NCI-H2081 treated with DMSO at 0.1 percent for 48 hours (cell line): ENCODE measurements at regions not wholly inside any gene's neighbourhood (a gene's known extent, or its start where the extent isn't known, plus 50 kb on each side); places are given as distances from the start of the nearest gene placed in this dataset.
"Not testable (repeated sequence)": the region's sequence is repeated elsewhere in the genome, so short reads cannot be mapped to it uniquely, and the experiment has no call there.

Source experiments
- DNase-seq: peaks from one replicate; lab custom pipeline; 2025; lab: John Stamatoyannopoulos, UW

DNA sequence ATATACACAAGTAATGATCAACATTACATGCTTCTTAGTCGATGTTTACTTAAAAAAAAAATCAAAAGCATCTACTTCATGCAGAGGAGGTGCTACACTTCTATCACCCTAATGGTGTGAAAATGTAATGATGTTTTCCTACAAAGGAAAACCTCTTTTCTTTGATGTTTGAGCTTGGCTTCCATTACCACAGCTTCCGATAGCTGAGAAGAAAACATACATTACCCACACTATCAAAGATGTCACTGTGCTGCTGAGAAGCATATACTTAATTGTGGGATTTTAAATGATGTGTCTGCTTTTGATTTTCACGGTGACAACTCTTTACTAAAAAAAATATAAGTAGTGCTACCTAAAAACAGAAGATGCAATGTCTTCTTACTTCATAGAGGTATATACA lies 200.2 kb upstream of the PHF14 start:
- DNase-seq = no peak

DNA sequence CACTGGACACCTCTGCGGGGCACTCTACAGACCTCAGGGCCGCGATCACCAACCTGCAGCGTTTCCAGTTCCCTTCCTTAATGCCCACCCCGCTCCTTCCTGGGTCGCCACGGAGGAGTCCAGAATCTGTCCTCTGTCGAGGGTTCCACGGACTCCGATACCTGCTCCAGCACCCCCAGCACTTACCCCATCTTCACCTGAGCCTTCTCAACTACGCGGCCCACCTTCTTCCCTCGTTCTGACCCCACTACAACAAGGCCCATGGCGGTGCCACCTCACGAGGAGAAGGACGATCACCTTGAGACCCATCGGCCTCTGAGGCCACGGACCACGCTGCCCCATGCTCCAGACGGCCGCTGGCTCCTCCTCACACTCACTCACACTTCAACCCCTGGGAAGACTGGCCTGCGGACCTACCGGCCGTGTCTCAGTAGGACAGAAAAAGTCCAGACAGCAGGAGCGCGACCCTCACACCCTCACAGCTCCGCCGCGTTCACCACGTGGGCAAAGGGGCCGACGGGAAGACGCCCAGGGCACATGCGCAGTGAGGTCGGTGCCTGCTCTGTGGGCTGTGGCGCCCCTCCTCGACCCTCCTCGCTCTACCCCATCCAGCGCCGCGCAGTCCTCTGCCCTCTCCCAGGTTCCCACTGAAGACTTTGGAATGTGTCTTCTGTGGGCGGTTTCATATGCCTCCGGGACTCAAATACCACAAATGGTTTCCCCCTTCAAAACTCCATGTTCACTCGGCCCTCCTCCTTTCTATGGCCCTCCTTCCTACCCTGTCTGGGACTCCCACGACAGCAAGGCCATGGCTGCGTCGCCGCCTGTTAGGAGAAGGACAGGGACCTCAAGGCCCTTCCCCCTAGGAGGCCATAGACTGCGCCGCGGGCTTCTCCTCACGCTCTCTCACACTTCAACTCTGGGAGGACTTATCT lies 193.9 kb upstream of the PHF14 start:
- no peak for DNase-seq

DNA sequence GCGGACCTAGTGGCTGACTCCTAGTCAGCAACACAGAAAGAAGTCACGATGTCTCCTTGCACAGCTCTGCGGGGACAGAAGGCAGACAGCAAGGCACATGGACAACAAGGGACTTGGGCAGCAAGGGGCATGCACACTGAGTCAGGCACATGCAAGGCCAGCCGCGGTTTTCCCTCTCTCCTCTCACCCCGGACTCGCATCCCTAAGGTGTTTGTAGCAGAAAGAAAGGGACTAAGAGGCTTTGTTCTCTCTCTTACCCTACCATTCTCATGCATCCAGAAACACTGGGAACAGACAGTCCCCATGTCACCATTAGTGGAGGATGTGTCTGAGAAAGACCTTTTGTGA lies 193.3 kb upstream of the PHF14 start:
- DNase-seq = no peak

DNA sequence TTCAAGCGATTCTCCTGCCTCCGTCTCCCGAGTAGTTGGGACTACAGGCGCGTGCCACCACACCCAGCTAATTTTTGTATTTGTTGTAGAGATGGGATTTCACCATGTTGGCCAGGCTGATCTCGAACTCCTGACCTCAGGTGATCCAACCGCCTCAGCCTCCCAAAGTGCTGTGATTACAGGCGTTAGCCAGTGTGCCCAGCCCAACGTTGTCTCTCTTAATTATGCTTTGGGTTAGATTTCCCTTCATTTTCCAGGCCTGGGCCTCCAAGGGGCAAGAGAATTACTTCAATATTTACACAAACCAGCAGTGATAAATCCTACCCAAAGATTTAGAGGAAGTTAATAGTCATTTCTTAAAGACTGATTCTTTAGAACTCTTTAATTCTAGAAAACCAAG lies 186.7 kb upstream of the PHF14 start:
- not testable (repeated sequence) for DNase-seq

DNA sequence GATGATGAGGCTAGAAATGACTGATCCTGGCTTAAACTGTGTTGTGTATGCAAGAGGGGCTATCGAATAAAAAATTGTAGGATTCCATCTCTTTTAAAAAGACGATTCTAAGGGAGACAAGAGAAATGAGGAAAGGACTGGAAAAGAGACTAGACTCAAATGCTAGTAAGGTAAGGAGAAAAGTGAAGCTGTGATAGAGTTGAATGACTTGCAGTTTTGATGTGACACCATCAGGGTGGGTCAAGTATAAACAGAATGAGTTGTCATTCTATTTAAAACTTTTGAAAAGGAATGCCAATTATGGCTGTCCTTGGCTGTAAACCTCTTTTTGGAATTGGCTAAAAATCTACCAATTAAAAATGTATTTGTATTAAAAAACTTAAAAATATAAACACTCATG lies 184.5 kb upstream of the PHF14 start:
- no peak for DNase-seq

DNA sequence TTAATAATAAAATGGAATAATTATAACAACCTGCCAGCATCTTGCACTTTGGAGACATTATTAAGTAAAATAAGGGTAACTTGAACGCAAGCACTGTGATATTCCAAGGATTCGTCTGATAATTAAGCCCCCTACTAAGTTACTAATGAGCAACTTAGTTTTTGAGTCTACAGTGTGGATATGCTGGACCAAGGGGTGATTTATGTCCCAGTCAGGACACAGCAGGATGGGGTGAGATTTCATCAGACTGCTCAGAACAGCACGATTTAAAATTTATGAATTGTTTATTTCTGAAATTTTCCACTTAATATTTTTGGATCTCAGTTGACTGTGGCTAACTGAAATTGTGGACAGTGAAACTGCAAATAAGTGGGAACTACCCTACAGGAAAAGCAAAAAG lies 182.8 kb upstream of the PHF14 start:
- DNase-seq = no peak

DNA sequence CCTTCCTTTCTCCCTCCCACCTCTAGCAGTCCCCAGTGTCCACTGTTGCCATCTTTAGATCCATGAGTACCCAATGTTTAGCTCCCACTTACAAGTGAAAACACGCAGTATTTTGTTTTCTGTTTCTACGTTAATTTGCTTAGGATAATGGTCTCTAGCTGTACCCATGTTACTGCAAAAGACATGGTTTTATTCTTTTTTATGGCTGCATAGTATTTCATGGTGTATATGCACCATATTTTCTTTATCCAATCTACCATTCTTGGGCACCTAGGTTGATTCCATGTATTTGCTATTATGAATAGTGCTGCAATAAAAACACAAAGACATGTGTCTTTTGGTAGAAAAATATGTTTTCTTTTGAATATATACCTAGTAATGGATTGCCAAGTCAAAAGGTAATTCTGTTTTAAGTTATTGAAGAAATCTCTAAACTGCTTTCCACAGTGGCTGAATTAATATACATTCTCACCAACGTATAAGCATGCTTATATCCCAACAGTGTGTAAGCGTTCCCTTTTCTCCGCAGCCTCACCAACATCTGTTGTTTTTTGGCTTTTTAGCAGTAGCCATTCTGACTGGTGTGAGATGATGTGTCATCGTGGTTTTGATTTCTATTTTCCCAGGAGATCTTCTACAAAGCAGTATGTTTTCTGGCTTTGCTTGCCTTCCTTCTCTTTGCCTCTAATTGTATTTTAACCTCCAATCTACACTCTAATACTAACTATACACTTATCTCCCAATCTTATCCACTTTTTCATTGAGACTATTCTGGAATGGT lies 179.5 kb upstream of the PHF14 start:
- no peak for DNase-seq

DNA sequence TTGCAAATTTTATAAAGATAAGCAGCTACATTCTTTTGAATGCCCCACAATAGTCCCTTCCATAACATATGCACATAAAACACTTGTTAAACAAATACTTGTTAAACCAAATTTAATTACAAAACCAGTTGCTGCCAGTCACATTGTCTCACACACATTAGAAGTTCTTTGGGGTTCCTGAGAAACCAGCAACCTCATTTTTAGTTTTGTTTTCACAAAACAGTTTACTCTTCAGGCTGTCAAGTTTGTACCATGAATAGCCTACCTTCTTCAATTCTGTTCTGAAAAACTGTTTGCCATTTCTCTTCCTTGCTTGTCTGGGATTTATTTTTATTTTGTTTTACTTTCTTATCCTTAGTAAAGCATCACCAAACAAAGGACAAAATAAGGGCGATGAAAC lies 176.5 kb upstream of the PHF14 start:
- no peak for DNase-seq

DNA sequence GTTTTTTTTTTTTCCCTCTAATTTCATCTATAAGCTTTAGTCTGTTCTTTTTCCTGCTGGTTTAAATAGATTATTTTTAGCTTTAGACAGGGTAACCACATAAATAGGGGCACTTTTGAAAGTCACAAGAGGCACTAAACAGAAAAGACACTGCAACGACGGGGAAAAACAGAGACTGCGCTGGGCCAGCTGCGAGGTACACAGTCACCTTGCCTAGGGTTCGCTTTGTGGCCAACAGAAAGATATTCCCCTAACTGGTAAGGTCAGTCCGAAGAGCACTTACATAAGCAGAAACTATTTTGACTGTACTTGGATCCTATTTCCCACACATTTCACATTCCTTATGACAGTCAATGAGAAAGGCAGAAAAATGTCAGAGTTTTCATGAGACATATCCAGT lies 175.6 kb upstream of the PHF14 start:
- DNase-seq = no peak

DNA sequence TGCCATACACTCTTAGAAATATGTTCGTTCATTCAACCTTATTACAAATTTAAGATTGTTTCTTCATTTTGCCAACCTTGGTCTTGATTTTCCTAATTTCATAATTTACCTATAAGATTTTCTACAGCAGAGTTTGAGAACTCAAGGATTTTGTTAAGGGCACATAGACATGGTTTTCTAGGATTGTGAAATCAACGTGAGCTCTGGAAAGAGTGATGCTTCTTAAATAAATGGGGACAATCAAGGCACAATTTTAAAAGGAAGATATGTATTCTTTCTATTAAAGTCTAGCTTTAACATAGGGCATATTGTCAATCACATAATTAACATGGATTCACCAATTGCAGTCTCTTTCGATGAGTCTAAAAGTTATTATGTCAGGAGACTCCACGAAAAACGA lies 174.2 kb upstream of the PHF14 start:
- DNase-seq = no peak

DNA sequence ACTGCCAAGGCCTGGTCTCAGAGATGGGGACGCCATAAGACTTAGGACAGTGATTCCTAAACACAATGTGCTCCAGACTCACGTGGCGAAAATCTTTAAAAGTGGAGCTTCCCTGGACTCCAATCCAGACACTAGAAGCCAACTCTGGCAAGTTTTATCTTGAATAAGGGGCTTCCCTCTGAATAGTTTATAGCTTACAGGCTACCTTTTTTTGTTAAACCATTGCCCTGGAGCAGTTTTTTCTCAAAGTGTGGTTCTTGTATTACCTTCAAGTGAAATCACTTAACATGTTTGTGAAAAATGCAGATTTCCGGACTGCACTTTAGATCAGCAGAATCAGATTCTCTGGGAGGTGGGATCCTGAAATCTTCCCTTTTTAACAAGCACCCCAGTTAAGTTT lies 171.7 kb upstream of the PHF14 start:
- DNase-seq = no peak

DNA sequence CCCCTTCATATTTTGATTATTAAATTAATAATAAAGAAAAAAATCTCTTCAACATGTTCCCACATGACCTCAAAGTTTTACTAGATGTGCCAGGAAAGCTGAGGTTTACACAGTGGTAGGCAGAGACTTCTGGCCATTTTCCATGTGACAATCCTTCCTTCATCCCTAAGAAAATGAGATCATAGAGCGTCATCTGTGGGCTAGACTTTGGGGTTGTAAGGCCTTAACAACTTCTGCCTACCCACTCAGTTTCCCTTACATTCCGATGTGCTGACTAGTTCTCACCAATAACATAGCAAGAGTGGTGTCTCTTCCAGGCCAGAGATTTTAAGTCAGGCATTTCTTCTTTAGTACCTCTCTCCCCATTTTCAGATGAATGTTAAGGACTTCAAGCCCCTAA lies 171.1 kb upstream of the PHF14 start:
- DNase-seq = no peak

DNA sequence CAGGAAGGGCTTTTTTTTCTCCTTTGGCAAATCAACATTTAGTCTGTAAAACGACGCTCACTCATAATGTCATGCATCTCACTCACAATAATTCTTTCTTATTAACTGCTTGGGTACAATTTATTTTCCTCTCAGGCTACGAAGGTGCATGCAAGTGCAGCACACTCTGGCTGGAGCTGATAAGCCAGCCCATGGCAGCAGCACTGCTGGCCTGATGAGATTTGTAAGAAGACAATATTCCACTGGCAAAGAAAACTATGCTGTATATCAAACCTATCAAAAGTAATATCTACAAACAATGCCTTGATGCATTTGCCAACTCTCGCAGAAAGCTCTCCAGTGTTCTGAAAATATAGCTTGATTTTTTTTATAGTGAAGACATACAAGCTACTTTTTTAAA lies 170.0 kb upstream of the PHF14 start:
- DNase-seq = no peak

DNA sequence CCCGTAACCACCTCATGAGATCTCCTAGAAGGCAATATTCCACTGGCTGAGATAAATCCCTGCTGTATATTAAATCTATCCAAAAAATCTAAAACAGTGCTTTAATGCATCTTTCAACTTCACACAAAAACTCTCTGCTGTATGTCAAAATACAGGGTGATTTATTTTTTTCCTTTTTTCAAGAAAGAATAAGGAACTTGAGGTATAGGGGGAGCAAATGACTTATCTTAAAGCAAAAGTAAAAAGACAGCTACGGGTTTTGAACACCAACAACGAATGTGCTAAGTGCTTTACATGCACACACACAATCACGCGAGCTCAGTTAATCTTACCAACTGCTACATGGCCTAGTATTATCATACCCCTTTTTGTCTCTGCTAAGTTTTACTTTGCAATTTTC lies 168.9 kb upstream of the PHF14 start:
- DNase-seq = no peak

DNA sequence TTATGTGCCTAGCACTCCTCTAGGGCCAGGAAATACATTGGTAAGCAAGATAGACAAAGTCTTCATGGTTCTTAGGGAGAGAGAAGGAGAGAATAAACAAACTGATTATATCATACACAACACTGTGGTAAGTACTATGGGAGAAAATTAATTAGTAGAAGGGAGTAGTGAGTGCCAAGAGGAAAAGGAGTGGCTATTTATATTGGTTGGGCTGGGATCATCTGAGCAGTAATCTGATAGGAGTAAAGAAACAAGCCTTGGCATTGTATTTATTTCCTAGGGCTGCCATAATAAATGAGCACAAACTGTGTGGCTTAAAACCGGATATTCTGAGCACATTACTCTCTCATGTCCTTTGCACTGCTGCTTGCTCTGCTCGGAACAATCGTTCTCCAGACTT lies 158.1 kb upstream of the PHF14 start:
- no peak for DNase-seq

DNA sequence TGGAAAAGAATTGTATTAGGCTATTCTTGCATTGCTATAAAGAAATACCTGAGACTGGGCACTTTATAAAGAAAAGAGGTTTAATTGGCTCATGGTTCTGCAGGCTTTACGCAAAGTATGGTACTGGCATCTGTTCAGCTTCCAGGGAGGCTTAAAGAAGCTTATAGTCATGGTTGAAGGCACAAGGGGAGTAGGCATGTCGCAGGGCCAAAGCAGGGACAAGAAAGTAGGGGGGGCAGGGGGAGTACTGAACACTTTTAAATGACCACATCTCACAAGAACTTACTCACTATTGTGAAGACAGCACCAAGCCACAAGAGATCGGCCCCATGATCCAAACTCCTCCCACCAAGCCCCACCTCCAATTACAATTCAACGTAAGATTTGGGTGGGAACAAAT lies 152.5 kb upstream of the PHF14 start:
- no peak for DNase-seq

DNA sequence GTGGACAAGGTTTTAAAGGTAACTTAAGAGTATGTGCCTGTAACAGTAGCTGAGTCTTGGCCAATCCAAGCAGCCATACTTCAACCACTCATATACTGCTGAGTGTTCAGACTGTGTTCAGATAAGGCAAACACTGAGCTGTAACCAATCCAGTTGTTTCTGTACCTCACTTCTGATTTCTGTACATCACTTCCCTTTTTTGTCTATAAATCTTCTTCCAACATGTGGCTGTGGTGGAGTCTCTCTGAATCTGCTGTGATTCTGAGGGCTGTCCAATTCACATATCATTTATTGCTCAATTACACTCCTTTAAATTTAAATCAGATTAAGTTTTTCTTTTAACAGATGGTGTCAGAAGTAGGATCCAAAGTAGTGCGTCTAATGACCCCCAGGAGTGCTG lies 149.5 kb upstream of the PHF14 start:
- no peak for DNase-seq

DNA sequence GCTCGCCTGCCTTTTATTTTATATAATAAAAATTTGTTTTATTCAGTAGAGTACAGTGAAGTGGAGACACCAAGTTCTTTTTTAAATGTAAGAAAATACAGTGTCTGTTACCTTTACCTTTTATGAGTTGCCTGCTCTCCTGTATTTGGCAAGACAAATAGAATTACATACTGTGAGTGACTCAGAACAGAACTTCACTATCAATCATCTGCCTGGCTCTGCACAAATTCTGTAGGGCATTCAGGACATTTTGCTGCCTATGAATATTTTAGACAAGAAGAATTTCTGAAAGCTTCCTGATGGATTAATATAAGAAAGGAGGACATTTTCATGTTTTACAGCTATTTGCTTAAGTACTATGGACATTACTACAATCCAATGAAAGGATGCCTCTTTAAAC lies 135.4 kb upstream of the PHF14 start:
- no peak for DNase-seq

DNA sequence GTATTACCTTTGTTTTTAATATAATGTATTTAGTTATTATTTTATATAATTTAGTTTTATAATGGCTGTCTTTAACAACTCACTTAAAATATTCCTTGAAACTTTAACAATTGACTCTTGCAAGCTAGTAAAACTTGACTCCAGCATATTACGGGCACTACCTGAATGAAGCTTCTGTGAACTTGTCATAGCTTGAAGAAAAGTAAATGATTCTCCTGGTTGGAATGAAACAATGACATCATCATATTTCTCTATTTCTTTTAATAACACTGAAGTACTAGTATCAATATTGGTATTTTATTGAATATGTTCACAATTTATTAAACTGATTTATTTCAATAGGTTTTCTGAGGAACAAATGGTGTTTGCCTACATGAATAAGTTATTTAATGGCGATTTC lies 128.4 kb upstream of the PHF14 start:
- no peak for DNase-seq

DNA sequence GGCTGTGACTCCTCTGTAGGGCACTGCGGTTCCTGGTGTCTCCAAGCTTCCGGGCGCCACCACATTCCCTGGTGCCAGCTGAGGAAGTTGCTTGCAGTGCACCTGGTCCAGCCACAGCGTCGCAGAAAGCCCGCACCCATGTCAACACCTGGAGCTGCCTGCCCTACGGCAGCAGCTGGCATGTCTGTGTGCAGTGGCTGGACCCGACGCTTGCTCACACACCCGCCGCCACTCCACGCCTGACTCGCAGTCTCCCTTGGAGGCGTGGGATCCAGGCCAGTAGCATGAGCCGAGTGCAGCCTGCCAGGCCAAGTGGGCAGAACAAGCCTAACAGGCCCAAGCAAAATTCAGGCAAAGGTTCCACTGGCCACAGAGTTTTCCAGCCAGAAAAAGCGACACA lies 118.1 kb upstream of the PHF14 start:
- no peak for DNase-seq

DNA sequence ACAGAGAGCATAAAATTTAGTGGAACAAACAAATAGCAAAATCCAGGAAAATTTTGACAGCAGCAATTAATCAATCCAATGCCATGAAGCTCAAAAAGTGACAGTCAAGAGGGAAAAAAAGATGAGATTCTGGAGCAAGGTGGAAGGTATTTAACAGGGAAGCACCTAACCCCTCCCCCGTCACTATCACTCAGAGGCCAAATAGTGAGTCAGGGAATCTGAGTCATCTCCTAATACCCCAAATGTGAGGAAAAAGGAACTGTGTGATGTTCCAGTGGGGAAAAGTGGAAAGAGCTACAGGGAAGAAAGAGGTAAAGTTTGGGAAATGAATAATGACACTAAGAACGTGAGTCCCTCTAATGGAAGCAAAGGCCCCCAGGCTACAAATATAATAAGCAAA lies 113.2 kb upstream of the PHF14 start:
- no peak for DNase-seq

DNA sequence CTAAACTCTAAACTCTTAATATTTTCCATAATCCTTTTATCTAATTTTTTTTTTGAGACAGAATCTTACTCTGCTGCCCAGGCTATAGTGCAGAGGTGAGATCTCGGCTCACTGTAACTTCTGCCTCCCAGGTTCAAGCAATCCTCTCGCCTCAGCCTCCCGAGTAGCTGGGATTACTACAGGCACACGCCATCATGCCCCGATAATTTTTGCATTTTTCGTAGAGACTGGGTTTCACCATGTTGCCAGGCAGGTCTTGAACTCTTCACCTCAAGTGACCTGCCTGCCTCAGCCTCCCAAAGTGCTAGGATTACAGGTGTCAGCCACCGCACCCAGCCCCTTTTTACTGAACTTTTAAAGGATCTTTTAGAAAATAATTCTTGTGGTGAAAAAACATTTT lies 110.2 kb upstream of the PHF14 start:
- DNase-seq = no peak

DNA sequence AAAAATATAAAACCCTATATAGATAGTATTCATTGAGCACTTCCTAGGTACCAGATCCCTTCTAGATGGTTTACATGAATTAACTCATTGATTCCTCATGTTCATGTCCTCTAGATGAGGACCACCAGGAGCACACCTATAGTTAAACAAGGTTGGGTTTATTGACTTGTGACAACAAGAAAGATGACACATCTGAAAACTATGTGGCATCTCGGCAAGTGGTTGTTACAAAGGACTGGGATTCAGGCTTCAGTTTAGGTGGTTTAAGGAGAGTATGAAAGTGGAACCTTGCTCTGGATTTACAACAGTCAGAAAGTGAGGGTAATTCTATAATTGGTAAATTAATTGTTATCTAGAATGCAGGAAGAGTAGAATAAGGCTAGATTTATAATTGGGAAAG lies 99.0 kb upstream of the PHF14 start:
- DNase-seq = no peak

DNA sequence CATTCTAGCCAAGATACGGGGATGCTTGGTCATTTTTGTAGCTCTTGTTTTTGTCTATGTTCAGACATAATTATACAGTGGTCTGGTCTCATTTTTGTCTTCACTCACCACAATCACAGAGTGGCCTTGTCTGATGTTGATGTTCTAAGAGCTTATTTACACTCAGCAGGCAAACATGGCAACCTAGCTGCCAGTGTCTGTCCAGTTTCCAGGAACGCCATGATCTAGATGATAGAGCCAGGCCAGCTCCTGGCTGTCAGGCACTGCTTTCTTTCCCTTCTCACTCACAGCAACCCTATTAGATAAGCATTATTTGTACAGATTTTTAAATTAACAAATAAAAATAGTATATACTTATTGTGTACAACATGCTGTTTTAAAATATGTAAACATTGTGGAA lies 98.6 kb upstream of the PHF14 start:
- DNase-seq = no peak
